ENCODE measurements at regions not wholly inside any gene's neighbourhood (a gene's known extent, or its start where the extent isn't known, plus 50 kb on each side); places are given as distances from the start of the nearest gene placed in this dataset.
"Not testable (repeated sequence)": the region's sequence is repeated elsewhere in the genome, so short reads cannot be mapped to it uniquely, and the experiment has no call there.

DNA sequence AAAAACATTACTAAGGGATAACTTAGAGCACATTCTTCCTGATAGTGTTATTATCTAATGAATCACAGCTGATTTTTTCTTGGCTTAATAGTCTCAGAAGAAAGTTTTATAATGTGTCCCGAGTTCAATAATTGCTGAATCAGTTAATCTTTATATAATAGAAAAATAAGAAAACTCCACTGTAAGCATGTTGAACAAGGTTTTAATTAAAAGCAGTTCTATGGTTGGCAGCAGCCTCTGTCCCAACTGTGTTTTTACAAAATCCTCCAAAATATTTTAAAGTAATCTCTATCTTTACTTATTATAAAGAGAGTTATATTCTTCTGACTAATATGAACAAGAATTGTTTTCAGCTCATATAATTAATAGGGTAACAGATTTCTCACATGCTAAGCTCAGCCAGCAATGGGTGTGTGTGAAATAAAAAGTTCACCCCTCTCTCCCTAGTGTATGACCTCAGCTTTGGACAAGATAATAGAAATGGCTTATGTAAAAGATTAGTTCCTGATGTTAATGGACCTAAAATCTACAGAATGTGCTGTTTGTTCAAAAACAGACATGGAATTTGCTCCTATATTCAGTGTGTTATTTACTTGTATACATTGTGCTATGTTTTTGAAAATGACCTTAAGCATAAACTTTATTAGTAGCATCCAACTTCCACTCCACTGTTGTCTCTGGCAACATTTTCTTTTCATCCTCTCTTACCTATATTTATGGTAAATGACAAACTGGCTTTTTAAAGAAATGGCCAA is 67.1 kb upstream of the DCN start:
- no peaks in the 10 kb centered on the region for H3K36me3 Mint-ChIP-seq
- peaks cover 3% of the 10 kb centered on the region for H3K9me3 Mint-ChIP-seq
- no peak overlapping the region for H3K27ac Mint-ChIP-seq
- TF ChIP-seq, protein P1, sequence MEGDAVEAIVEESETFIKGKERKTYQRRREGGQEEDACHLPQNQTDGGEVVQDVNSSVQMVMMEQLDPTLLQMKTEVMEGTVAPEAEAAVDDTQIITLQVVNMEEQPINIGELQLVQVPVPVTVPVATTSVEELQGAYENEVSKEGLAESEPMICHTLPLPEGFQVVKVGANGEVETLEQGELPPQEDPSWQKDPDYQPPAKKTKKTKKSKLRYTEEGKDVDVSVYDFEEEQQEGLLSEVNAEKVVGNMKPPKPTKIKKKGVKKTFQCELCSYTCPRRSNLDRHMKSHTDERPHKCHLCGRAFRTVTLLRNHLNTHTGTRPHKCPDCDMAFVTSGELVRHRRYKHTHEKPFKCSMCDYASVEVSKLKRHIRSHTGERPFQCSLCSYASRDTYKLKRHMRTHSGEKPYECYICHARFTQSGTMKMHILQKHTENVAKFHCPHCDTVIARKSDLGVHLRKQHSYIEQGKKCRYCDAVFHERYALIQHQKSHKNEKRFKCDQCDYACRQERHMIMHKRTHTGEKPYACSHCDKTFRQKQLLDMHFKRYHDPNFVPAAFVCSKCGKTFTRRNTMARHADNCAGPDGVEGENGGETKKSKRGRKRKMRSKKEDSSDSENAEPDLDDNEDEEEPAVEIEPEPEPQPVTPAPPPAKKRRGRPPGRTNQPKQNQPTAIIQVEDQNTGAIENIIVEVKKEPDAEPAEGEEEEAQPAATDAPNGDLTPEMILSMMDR (conservative IDR thresholded peaks at IDR 0.05), result no peak
- no peak overlapping the region for H3K4me3 Mint-ChIP-seq
- H3K27me3 Mint-ChIP-seq, result no peaks in the 10 kb centered on the region
- DNase-seq (ENCODE audit: extremely low spot score, unreplicated experiment), result no peak
- H3K4me1 Mint-ChIP-seq (ENCODE audit: unreplicated experiment), result peaks cover 14% of the 10 kb centered on the region

DNA sequence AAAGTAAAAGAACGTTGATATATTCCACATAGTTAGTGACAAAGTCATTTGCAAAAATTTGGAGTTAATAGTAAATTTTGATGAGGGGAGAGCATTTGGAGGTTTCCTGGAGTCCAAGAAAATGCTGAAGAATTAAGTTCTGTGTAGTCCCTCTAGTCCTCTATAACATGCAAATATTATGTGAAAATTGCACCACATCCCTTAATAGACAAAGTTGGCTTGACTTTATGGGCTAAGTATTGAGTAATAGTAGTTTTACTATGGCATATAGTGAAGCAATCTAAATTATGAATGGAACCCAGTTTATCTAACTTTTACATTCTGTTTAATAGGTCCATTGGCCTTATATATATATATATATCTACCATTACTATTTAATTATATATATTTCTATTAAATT is 66.4 kb upstream of the DCN start:
- H3K36me3 Mint-ChIP-seq, result no peaks in the 10 kb centered on the region
- peaks cover 4% of the 10 kb centered on the region for H3K9me3 Mint-ChIP-seq
- peaks cover 14% of the 10 kb centered on the region for H3K4me1 Mint-ChIP-seq (ENCODE audit: unreplicated experiment)
- no peak overlapping the region for H3K4me3 Mint-ChIP-seq
- no peaks in the 10 kb centered on the region for H3K27me3 Mint-ChIP-seq
- no peak for DNase-seq (ENCODE audit: extremely low spot score, unreplicated experiment)
- TF ChIP-seq, protein P1 (conservative IDR thresholded peaks at IDR 0.05), result no peak
- H3K27ac Mint-ChIP-seq, result no peak overlapping the region

DNA sequence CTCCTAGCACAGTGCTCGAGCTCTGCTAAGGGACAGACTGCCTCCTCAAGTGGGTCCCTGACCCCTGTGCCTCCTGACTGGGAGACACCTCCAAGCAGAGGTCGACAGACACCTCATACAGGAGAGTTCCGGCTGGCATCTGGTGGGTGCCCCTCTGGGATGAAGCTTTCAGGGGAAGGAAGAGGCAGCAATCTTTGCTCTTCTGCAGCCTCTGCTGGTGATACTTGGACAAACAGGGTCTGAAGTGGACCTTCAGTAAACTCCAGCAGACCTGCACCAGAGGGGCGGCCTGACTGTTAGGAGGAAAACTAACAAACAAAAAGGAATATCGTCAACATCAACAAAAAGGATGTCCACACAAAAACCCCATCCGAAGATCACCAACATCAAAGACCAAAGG is 60.6 kb upstream of the DCN start:
- not testable (repeated sequence) for H3K4me1 Mint-ChIP-seq (ENCODE audit: unreplicated experiment); H3K27ac Mint-ChIP-seq; H3K27me3 Mint-ChIP-seq

DNA sequence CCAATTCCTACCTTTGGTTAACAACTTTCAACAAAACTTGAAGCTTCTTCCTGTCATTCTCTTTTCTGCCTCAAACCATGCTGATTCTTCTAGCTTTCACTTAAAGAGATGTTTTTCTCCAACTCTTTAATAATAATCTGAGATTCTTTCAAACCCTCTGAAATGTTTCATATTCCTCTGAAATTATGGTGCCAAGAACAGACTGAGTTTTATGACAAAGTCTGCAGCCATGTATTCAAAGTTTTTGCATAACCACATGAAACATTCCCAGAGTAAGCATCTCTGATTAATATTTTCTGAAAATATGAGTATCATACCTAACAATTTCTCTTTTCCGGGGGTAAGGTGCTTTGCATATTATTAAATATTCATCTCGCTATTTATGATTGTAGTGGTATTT is 59.1 kb upstream of the DCN start:
- H3K4me3 Mint-ChIP-seq, result no peak overlapping the region
- peaks cover 8% of the 10 kb centered on the region for H3K4me1 Mint-ChIP-seq (ENCODE audit: unreplicated experiment)
- no peak for DNase-seq (ENCODE audit: extremely low spot score, unreplicated experiment)
- no peak overlapping the region for H3K27ac Mint-ChIP-seq
- no peaks in the 10 kb centered on the region for H3K36me3 Mint-ChIP-seq
- peaks cover 10% of the 10 kb centered on the region for H3K9me3 Mint-ChIP-seq
- H3K27me3 Mint-ChIP-seq, result no peaks in the 10 kb centered on the region
- TF ChIP-seq, protein P1 (conservative IDR thresholded peaks at IDR 0.05), result no peak

More for the DNA sequence above, 60.6 kb upstream of the DCN start:
- H3K36me3 Mint-ChIP-seq; H3K4me3 Mint-ChIP-seq; DNase-seq (ENCODE audit: extremely low spot score, unreplicated experiment): not testable (repeated sequence)
- H3K9me3 Mint-ChIP-seq, result peaks cover 10% of the 10 kb centered on the region

DNA sequence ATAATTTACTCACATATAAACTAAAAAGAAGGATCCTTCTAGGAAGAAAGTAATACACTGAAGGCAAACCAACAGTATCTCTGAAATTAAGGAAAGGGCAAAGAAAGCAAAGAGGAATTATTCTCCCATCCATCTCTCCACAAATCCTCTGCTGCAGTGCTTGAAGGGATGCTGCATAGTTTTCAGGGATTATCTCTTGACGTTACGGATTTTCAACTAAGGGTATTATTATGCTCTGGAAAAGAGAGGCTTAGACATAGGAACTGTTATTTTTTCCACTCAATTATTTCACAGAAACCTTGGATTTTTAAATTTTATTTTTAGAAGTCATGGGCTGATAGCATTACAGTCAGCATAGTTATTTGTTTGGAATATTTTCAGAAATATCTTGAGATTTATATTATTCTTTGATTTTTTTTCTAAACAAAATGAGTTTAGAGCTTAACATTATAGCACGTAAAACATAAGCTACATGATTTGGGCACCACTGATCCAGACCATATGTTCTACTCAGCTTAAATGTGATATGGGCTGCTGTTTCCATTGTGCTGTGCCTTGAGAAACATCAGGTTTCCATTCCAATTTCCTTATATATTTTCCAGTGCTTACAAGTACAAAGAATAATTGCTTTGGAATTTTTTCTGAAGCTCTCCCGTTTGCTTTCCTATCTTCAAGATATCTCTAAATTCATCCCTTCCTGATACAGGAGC is 57.9 kb upstream of the DCN start:
- peaks cover 8% of the 10 kb centered on the region for H3K4me1 Mint-ChIP-seq (ENCODE audit: unreplicated experiment)
- TF ChIP-seq, protein P1 (conservative IDR thresholded peaks at IDR 0.05), result no peak
- DNase-seq (ENCODE audit: extremely low spot score, unreplicated experiment), result no peak
- H3K4me3 Mint-ChIP-seq, result no peak overlapping the region
- no peak overlapping the region for H3K27ac Mint-ChIP-seq
- H3K36me3 Mint-ChIP-seq, result no peaks in the 10 kb centered on the region
- no peaks in the 10 kb centered on the region for H3K27me3 Mint-ChIP-seq
- peaks cover 8% of the 10 kb centered on the region for H3K9me3 Mint-ChIP-seq

- no peaks in the 10 kb centered on the region for H3K27me3 Mint-ChIP-seq
Measured at GRCh38 chr12:91239481-91239880, 56.9 kb upstream of the DCN start.

More at GRCh38 chr12:91239481-91239880, 56.9 kb upstream of the DCN start:
- no peak for DNase-seq (ENCODE audit: extremely low spot score, unreplicated experiment)
- no peak overlapping the region for H3K4me3 Mint-ChIP-seq
- no peaks in the 10 kb centered on the region for H3K36me3 Mint-ChIP-seq
- H3K4me1 Mint-ChIP-seq (ENCODE audit: unreplicated experiment), result peaks cover 8% of the 10 kb centered on the region
- TF ChIP-seq, protein P1 (conservative IDR thresholded peaks at IDR 0.05), result no peak
- no peak overlapping the region for H3K27ac Mint-ChIP-seq
- H3K9me3 Mint-ChIP-seq, result peaks cover 7% of the 10 kb centered on the region
